Mesendoderm (in vitro differentiated cells): ENCODE measurements at regions not wholly inside any gene's neighbourhood (a gene's known extent, or its start where the extent isn't known, plus 50 kb on each side); places are given as distances from the start of the nearest gene placed in this dataset.
"Not testable (repeated sequence)": the region's sequence is repeated elsewhere in the genome, so short reads cannot be mapped to it uniquely, and the experiment has no call there.

Source experiments
- DNase-seq: peaks from one replicate; pipeline ENCODE4 v3.0.0; 2013
- H2AK5ac ChIP-seq: 2 replicates; pipeline ENCODE4 v1.6.1; 2013; ENCODE audit warnings: low read length, inconsistent platforms
- H2BK120ac ChIP-seq: 2 replicates; pipeline ENCODE4 v1.6.1; 2013; ENCODE audit warnings: low read depth, mild to moderate bottlenecking, low read length, moderate library complexity, mixed read lengths
- H2BK15ac ChIP-seq: replicated peaks from 2 replicates; pipeline ENCODE4 v1.6.1; 2013; ENCODE audit warnings: low read depth, mild to moderate bottlenecking, moderate library complexity
- H2BK5ac ChIP-seq: 2 replicates; pipeline ENCODE4 v1.6.1; 2013; ENCODE audit warnings: low read length, inconsistent platforms
- H3K18ac ChIP-seq: 2 replicates; pipeline ENCODE4 v1.6.1; 2013; ENCODE audit warnings: mild to moderate bottlenecking, low read length, mixed read lengths
- H3K23ac ChIP-seq: one replicate; pipeline ENCODE4 v1.6.1; 2013; ENCODE audit warnings: low read length
- H3K27ac ChIP-seq: 2 replicates; pipeline ENCODE4 v1.5.1; 2013; ENCODE audit warnings: low read depth, mild to moderate bottlenecking, inconsistent platforms, low read length, moderate library complexity
- H3K27me3 ChIP-seq: 2 replicates; pipeline ENCODE4 v1.6.1; 2013; ENCODE audit warnings: low read length, control low read depth, mild to moderate bottlenecking, inconsistent platforms; ENCODE audit not compliant: insufficient read depth, poor library complexity
- H3K36me3 ChIP-seq: 2 replicates; pipeline ENCODE4 v1.6.1; 2013; ENCODE audit warnings: low read length, inconsistent platforms; ENCODE audit not compliant: control insufficient read depth, insufficient read depth
- H3K4ac ChIP-seq: one replicate; pipeline ENCODE4 v1.6.1; 2013; ENCODE audit warnings: low read depth, mild to moderate bottlenecking, low read length, moderate library complexity
- H3K4me1 ChIP-seq: 2 replicates; pipeline ENCODE4 v1.6.1; 2013; ENCODE audit warnings: low read depth, low read length, inconsistent platforms; ENCODE audit not compliant: control insufficient read depth
- H3K4me2 ChIP-seq: 2 replicates; pipeline ENCODE4 v1.6.1; 2013; ENCODE audit warnings: low read length
- H3K4me3 ChIP-seq: 2 replicates; pipeline ENCODE4 v1.5.1; 2013; ENCODE audit warnings: mild to moderate bottlenecking, low read length
- H3K56ac ChIP-seq: one replicate; pipeline ENCODE4 v1.6.1; 2013; ENCODE audit warnings: low read length
- H3K79me1 ChIP-seq: 2 replicates; pipeline ENCODE4 v1.6.1; 2013; ENCODE audit warnings: low read length, inconsistent platforms
- H3K79me2 ChIP-seq: 2 replicates; pipeline ENCODE4 v1.6.1; 2013; ENCODE audit warnings: mild to moderate bottlenecking, low read length; ENCODE audit not compliant: control insufficient read depth, insufficient read depth
- H3K9ac ChIP-seq: 2 replicates; pipeline ENCODE4 v1.6.1; 2013; ENCODE audit warnings: low read length, inconsistent platforms
- H4K5ac ChIP-seq: one replicate; pipeline ENCODE4 v1.6.1; 2013; ENCODE audit warnings: low read length
- H4K8ac ChIP-seq: one replicate; pipeline ENCODE4 v1.6.1; 2013; ENCODE audit warnings: low read depth, mild to moderate bottlenecking, control low read depth, low read length, moderate library complexity
- WGBS: extraction: QIAGEN DNeasy Blood & Tissue Kit; methylation state at CpG from one replicate; pipeline ENCODE4 v1.1.7; 2013; ENCODE audit warnings: low lambda C conversion rate, missing lambda C conversion rate; ENCODE audit not compliant: insufficient coverage; ENCODE audit errors: extremely low coverage; 5-methylcytosine and 5-hydroxymethylcytosine counted together

- Histone ChIP-seq H3K4me3 (no peak overlapping the region), H4K5ac (no peak overlapping the region), H3K23ac (no peak overlapping the region), H3K79me2 (no peaks in the 10 kb centered on the region), H3K36me3 (no peaks in the 10 kb centered on the region), H2BK5ac (no peak overlapping the region), H2BK15ac (no peak overlapping the region), H2BK120ac (no peak overlapping the region), H2AK5ac (no peak overlapping the region), H4K8ac (no peak overlapping the region), H3K9ac (no peak overlapping the region), H3K56ac (no peak overlapping the region), H3K4me2 (no peak overlapping the region), H3K4me1 (no peaks in the 10 kb centered on the region), H3K18ac (no peak overlapping the region), H3K4ac (no peak overlapping the region), H3K27me3 (no peaks in the 10 kb centered on the region), H3K79me1 (no peaks in the 10 kb centered on the region), H3K27ac (no peak overlapping the region)
- WGBS: no CpG with 5 or more reads among the region's 2 CpGs
- no peak for DNase-seq
These were observed 393.9 kb upstream of the RIOK2 start for GRCh38 chr5:97576956-97577355.

DNA sequence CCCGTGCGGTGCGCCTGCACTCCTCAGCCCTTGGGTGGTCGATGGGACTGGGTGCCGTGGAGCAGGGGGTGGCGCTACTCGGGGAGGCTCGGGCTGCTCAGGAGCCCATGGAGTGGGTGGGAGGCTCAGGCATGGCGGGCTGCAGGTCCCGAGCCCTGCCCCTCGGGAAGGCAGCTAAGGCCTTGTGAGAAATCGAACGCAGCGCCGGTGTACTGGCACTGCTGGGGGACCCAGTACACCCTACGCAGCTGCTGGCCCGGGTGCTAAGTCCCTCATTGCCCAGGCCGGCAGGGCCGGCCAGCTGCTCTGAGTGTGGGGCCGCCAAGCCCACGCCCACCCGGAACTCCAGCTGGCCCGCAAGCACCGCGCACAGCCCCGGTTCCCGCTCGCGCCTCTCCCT is 396.9 kb upstream of the RIOK2 start:
- DNase-seq, H3K79me1 ChIP-seq, H3K36me3 ChIP-seq, H2BK120ac ChIP-seq, H4K8ac ChIP-seq, H3K4ac ChIP-seq, H3K4me3 ChIP-seq, H2BK15ac ChIP-seq, H2AK5ac ChIP-seq, H3K18ac ChIP-seq, H3K79me2 ChIP-seq, H4K5ac ChIP-seq, H3K27ac ChIP-seq, H3K4me1 ChIP-seq, H3K27me3 ChIP-seq, H2BK5ac ChIP-seq, H3K9ac ChIP-seq, H3K56ac ChIP-seq, H3K4me2 ChIP-seq, H3K23ac ChIP-seq: not testable (repeated sequence)
- WGBS: no CpG with 5 or more reads among the region's 29 CpGs

- no peak overlapping the region for H3K4me3 ChIP-seq
- WGBS: no CpG with 5 or more reads among the region's 2 CpGs
- no peak overlapping the region for H2BK5ac ChIP-seq
- H4K5ac ChIP-seq: no peak overlapping the region
- no peak overlapping the region for H4K8ac ChIP-seq
- H3K4me2 ChIP-seq: no peak overlapping the region
- H3K36me3 ChIP-seq: no peaks in the 10 kb centered on the region
- no peak overlapping the region for H3K9ac ChIP-seq
- no peak overlapping the region for H2AK5ac ChIP-seq
- H2BK15ac ChIP-seq: no peak overlapping the region
- no peak overlapping the region for H3K56ac ChIP-seq
- H2BK120ac ChIP-seq: no peak overlapping the region
- no peak overlapping the region for H3K27ac ChIP-seq
- no peak for DNase-seq
- no peak overlapping the region for H3K18ac ChIP-seq
- no peaks in the 10 kb centered on the region for H3K27me3 ChIP-seq
- no peaks in the 10 kb centered on the region for H3K79me1 ChIP-seq
- no peak overlapping the region for H3K4ac ChIP-seq
- H3K23ac ChIP-seq: no peak overlapping the region
- no peaks in the 10 kb centered on the region for H3K79me2 ChIP-seq
- H3K4me1 ChIP-seq: no peaks in the 10 kb centered on the region
These were observed 397.7 kb upstream of the RIOK2 start for GRCh38 chr5:97580746-97581145.

DNA sequence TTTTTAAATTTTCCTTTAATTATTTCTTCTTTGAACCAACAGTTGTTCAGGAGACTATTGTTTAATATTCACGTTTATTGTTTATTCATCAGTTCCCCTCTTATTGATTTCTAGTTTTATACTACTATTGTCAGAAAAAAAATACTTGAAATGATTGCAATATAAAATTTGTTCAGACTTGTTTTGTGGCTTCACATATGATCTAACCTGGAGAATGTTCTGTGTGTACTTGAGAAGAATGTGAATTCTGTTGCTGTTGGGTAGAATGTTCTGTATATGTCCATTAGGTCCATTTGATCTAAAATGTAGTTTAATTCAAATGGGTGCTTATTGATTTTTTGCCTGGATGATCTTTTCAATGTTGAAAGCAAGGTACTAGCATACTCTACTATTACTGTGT is 408.7 kb upstream of the RIOK2 start:
- no peak overlapping the region for H3K23ac ChIP-seq
- no CpG with 5 or more reads among the region's 1 CpG for WGBS
- H3K36me3 ChIP-seq: no peaks in the 10 kb centered on the region
- no peak overlapping the region for H4K8ac ChIP-seq
- no peak overlapping the region for H2BK15ac ChIP-seq
- H3K56ac ChIP-seq: no peak overlapping the region
- H3K4me3 ChIP-seq: no peak overlapping the region
- H2AK5ac ChIP-seq: no peak overlapping the region
- H3K79me1 ChIP-seq: no peaks in the 10 kb centered on the region
- H3K18ac ChIP-seq: no peak overlapping the region
- no peak overlapping the region for H3K4me2 ChIP-seq
- H2BK5ac ChIP-seq: no peak overlapping the region
- H3K4me1 ChIP-seq: no peaks in the 10 kb centered on the region
- DNase-seq: no peak
- no peak overlapping the region for H3K9ac ChIP-seq
- H3K27me3 ChIP-seq: no peaks in the 10 kb centered on the region
- no peaks in the 10 kb centered on the region for H3K79me2 ChIP-seq
- H2BK120ac ChIP-seq: no peak overlapping the region
- H3K4ac ChIP-seq: no peak overlapping the region
- no peak overlapping the region for H4K5ac ChIP-seq
- H3K27ac ChIP-seq: no peak overlapping the region

GRCh38 chr5:97600486-97600885 is 417.4 kb upstream of the RIOK2 start:
- Histone ChIP-seq H3K79me2 (no peaks in the 10 kb centered on the region), H2BK15ac (no peak overlapping the region), H3K27me3 (no peaks in the 10 kb centered on the region), H3K4me3 (no peak overlapping the region), H2BK5ac (no peak overlapping the region), H3K9ac (no peak overlapping the region), H2AK5ac (no peak overlapping the region), H3K56ac (no peak overlapping the region), H3K23ac (no peak overlapping the region), H3K4ac (no peak overlapping the region), H3K27ac (no peak overlapping the region), H3K79me1 (no peaks in the 10 kb centered on the region), H2BK120ac (no peak overlapping the region), H3K18ac (no peak overlapping the region), H4K5ac (no peak overlapping the region), H3K4me2 (no peak overlapping the region), H3K36me3 (no peaks in the 10 kb centered on the region), H4K8ac (no peak overlapping the region), H3K4me1 (no peaks in the 10 kb centered on the region)
- no peak for DNase-seq

DNA sequence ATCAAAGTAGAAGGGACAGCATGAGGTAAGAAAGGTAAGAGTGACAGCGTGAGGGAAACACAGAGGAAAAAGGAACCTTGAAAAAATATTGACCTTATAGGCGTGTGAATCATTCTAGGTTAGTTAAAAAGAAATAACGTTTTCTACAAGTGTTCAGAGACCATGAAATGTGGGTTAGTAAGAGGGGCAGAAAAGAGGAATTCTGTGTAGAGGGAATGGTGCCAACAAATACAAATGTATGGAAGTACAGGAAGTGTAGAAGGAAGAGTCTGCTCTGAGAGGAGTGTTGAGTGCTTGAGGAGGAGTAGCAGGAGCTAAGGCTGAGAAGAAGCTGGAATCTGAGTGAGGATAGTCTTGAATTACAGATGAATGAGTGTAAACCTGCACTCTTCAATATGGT is 418.6 kb upstream of the RIOK2 start:
- no peak overlapping the region for H4K5ac ChIP-seq
- no peak overlapping the region for H2AK5ac ChIP-seq
- no peak overlapping the region for H3K27ac ChIP-seq
- no peak overlapping the region for H3K4me2 ChIP-seq
- no peaks in the 10 kb centered on the region for H3K79me2 ChIP-seq
- H3K36me3 ChIP-seq: no peaks in the 10 kb centered on the region
- no peak overlapping the region for H3K23ac ChIP-seq
- H3K4ac ChIP-seq: no peak overlapping the region
- no peak overlapping the region for H4K8ac ChIP-seq
- DNase-seq: no peak
- no peak overlapping the region for H2BK5ac ChIP-seq
- no CpG with 5 or more reads among the region's 3 CpGs for whole genome bisulfite sequencing
- H3K79me1 ChIP-seq: no peaks in the 10 kb centered on the region
- no peaks in the 10 kb centered on the region for H3K4me1 ChIP-seq
- no peak overlapping the region for H2BK120ac ChIP-seq
- H3K27me3 ChIP-seq: no peaks in the 10 kb centered on the region
- no peak overlapping the region for H2BK15ac ChIP-seq
- H3K4me3 ChIP-seq: no peak overlapping the region
- no peak overlapping the region for H3K18ac ChIP-seq
- no peak overlapping the region for H3K9ac ChIP-seq
- H3K56ac ChIP-seq: no peak overlapping the region
